Astrocyte of the cerebellum (primary cell): ENCODE measurements at regions not wholly inside any gene's neighbourhood (a gene's known extent, or its start where the extent isn't known, plus 50 kb on each side); places are given as distances from the start of the nearest gene placed in this dataset.

Experiments
- DNase-seq: peaks from one replicate; pipeline ENCODE4 v3.0.0-alpha.2; 2011; ENCODE audit warnings: low read depth
- H3K4me3 ChIP-seq: 2 replicates; pipeline ENCODE4 v1.5.1; 2011; ENCODE audit warnings: mild to moderate bottlenecking, low read depth, low read length, moderate library complexity
- in situ Hi-C: cut with HindIII; loops from 2 replicates; pipeline ENCODE4 v1.10.0; 2017; ENCODE audit warnings: low sequenced_read_pairs
- TF ChIP-seq, protein P1 (sequence below): IDR thresholded peaks from 2 replicates; pipeline ENCODE4 v1.5.1; 2012; ENCODE audit warnings: low read length, low read depth, moderate library complexity, mild to moderate bottlenecking; ENCODE audit errors: missing control alignments

- in situ Hi-C loops: no loop called here
- no peak overlapping the region for H3K4me3 ChIP-seq
- TF ChIP-seq, protein P1, sequence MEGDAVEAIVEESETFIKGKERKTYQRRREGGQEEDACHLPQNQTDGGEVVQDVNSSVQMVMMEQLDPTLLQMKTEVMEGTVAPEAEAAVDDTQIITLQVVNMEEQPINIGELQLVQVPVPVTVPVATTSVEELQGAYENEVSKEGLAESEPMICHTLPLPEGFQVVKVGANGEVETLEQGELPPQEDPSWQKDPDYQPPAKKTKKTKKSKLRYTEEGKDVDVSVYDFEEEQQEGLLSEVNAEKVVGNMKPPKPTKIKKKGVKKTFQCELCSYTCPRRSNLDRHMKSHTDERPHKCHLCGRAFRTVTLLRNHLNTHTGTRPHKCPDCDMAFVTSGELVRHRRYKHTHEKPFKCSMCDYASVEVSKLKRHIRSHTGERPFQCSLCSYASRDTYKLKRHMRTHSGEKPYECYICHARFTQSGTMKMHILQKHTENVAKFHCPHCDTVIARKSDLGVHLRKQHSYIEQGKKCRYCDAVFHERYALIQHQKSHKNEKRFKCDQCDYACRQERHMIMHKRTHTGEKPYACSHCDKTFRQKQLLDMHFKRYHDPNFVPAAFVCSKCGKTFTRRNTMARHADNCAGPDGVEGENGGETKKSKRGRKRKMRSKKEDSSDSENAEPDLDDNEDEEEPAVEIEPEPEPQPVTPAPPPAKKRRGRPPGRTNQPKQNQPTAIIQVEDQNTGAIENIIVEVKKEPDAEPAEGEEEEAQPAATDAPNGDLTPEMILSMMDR: no peak
- DNase-seq: no peak
Measured at GRCh38 chr18:73656691-73657090, 490.9 kb downstream of the FBXO15 start.

DNA sequence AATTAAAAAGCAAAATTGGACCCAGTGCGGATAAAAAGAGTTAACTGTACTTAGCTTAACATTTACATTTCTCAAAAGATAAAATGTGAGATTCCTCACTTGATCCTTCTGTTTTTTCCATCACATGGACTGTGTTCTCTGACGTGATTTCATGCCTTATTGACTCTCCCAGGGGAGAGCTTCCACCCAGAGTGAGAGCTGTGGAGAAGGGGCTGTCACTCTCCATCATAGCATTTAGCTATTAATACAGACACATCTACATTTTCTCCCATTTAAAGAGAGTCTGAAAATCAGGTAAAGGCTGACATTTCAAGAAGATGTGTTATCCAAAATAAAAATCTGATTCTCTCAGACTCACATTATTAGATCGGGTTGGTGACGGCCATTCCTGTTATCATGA is 493.8 kb downstream of the FBXO15 start:
- H3K4me3 ChIP-seq: no peak overlapping the region
- TF ChIP-seq, protein P1: no peak
- no peak for DNase-seq
- in situ Hi-C loops: no loop called here

- DNase-seq: no peak
- TF ChIP-seq, protein P1: no peak
- in situ Hi-C loops: no loop called here
- no peak overlapping the region for H3K4me3 ChIP-seq
Measured at GRCh38 chr18:73653251-73653650, 494.4 kb downstream of the FBXO15 start.

- no peak for DNase-seq
- H3K4me3 ChIP-seq: no peak overlapping the region
- TF ChIP-seq, protein P1: no peak
- in situ Hi-C loops: no loop called here
Measured at GRCh38 chr18:73647391-73647790, 500.2 kb downstream of the FBXO15 start.

DNA sequence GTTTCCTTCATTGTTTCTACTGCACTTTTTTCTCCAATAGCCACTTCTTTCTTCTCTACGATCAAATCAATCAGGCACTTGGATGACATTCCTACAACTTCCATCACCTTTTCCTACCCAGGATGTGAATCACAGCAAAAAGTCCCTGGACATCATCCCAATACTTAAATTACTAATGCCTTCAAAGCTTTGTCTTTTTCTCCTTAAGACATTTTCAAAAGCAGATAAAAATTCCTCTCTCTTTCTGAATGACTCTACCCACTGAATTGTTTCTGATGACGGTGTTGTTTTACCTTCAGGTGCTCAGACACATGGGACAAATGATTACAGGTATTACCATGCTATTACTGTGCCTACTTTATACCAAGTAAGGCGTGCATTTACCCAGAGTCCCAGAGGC is 500.9 kb downstream of the FBXO15 start:
- TF ChIP-seq, protein P1: no peak
- DNase-seq: peak; percentile 51
- no peak overlapping the region for H3K4me3 ChIP-seq
- in situ Hi-C loops: no loop called here

GRCh38 chr18:73646196-73646595 is 501.4 kb downstream of the FBXO15 start:
- H3K4me3 ChIP-seq: no peak overlapping the region
- in situ Hi-C loops: no loop called here
- TF ChIP-seq, protein P1: no peak
- DNase-seq: no peak
